ENCODE measurements at regions not wholly inside any gene's neighbourhood (a gene's known extent, or its start where the extent isn't known, plus 50 kb on each side); places are given as distances from the start of the nearest gene placed in this dataset.

GRCh38 chr6:165978476-165978875 is 189.2 kb downstream of the TBXT start:
- intact Hi-C loops (cut with micrococcal nuclease): no loop called here
- Histone ChIP-seq H3K9me3 (replicated peaks) (no peaks in the 10 kb centered on the region), H3K27me3 (ENCODE audit: low read depth) (peaks cover under 1% of the 10 kb centered on the region), H3K36me3 (no peaks in the 10 kb centered on the region), H3K4me1 (peaks cover 7% of the 10 kb centered on the region), H3K4me3 (no peak overlapping the region), H3K27ac (replicated peaks) (no peak overlapping the region)
- TF ChIP-seq, protein P1, sequence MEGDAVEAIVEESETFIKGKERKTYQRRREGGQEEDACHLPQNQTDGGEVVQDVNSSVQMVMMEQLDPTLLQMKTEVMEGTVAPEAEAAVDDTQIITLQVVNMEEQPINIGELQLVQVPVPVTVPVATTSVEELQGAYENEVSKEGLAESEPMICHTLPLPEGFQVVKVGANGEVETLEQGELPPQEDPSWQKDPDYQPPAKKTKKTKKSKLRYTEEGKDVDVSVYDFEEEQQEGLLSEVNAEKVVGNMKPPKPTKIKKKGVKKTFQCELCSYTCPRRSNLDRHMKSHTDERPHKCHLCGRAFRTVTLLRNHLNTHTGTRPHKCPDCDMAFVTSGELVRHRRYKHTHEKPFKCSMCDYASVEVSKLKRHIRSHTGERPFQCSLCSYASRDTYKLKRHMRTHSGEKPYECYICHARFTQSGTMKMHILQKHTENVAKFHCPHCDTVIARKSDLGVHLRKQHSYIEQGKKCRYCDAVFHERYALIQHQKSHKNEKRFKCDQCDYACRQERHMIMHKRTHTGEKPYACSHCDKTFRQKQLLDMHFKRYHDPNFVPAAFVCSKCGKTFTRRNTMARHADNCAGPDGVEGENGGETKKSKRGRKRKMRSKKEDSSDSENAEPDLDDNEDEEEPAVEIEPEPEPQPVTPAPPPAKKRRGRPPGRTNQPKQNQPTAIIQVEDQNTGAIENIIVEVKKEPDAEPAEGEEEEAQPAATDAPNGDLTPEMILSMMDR (IDR thresholded peaks at IDR 0.05; ENCODE audit: borderline replicate concordance): no peak
- DNase-seq: no peak

- TF ChIP-seq, protein P1 (IDR thresholded peaks at IDR 0.05; ENCODE audit: borderline replicate concordance): no peak
- peaks cover 7% of the 10 kb centered on the region for H3K4me1 ChIP-seq
- no peak overlapping the region for H3K27ac ChIP-seq (replicated peaks)
- intact Hi-C loops (cut with micrococcal nuclease): no loop called here
- no peaks in the 10 kb centered on the region for H3K9me3 ChIP-seq (replicated peaks)
- DNase-seq: no peak
- H3K36me3 ChIP-seq: no peaks in the 10 kb centered on the region
- H3K4me3 ChIP-seq: no peak overlapping the region
- H3K27me3 ChIP-seq (ENCODE audit: low read depth): no peaks in the 10 kb centered on the region
Observed at GRCh38 chr6:165976684-165977083, 191.0 kb downstream of the TBXT start.

- H3K4me1 ChIP-seq: peaks cover 7% of the 10 kb centered on the region
- peaks cover under 1% of the 10 kb centered on the region for H3K27me3 ChIP-seq (ENCODE audit: low read depth)
- intact Hi-C loops (cut with micrococcal nuclease): no loop called here
- no peak overlapping the region for H3K27ac ChIP-seq (replicated peaks)
- TF ChIP-seq, protein P1 (IDR thresholded peaks at IDR 0.05; ENCODE audit: borderline replicate concordance): no peak
- H3K9me3 ChIP-seq (replicated peaks): no peaks in the 10 kb centered on the region
- DNase-seq: no peak
- H3K36me3 ChIP-seq: no peaks in the 10 kb centered on the region
- no peak overlapping the region for H3K4me3 ChIP-seq
Observed at GRCh38 chr6:165974817-165975216, 192.8 kb downstream of the TBXT start.

DNA sequence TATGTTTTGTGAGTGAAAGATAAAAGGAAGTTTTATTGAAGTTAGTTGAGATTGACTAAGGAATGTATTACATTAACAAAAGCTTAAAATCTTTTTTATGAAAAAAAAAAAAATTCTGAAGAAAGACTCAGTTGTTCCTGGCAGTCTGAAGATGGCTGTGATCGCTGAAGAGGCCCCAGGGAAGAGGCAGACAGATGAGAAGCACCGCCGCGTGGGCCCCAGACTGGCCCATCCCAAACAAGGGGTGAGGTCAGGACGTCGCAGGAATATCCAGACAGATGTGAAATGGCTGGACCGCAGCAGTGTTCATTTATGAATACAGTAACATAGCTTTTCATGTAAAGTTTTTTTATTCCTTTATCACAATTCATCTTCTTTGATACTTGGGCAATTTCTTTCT is 194.2 kb downstream of the TBXT start:
- peaks cover 4% of the 10 kb centered on the region for H3K4me1 ChIP-seq
- TF ChIP-seq, protein P1 (IDR thresholded peaks at IDR 0.05; ENCODE audit: borderline replicate concordance): no peak
- intact Hi-C loops (cut with micrococcal nuclease): no loop called here
- no peak overlapping the region for H3K27ac ChIP-seq (replicated peaks)
- DNase-seq: no peak
- H3K4me3 ChIP-seq: no peak overlapping the region
- peaks cover 3% of the 10 kb centered on the region for H3K27me3 ChIP-seq (ENCODE audit: low read depth)
- H3K9me3 ChIP-seq (replicated peaks): no peaks in the 10 kb centered on the region
- no peaks in the 10 kb centered on the region for H3K36me3 ChIP-seq

GRCh38 chr6:165972139-165972802 is 195.4 kb downstream of the TBXT start:
- DNase-seq: no peak
- H3K27ac ChIP-seq (replicated peaks): no peak overlapping the region
- intact Hi-C loops (cut with micrococcal nuclease): no loop called here
- TF ChIP-seq, protein P1 (IDR thresholded peaks at IDR 0.05; ENCODE audit: borderline replicate concordance): no peak
- H3K4me1 ChIP-seq: no peaks in the 10 kb centered on the region
- no peaks in the 10 kb centered on the region for H3K9me3 ChIP-seq (replicated peaks)
- no peaks in the 10 kb centered on the region for H3K36me3 ChIP-seq
- H3K4me3 ChIP-seq: no peak overlapping the region
- peaks cover 3% of the 10 kb centered on the region for H3K27me3 ChIP-seq (ENCODE audit: low read depth)

Data from left ventricle myocardium inferior (tissue), 1 donor.